ENCODE measurements at regions not wholly inside any gene's neighbourhood (a gene's known extent, or its start where the extent isn't known, plus 50 kb on each side); places are given as distances from the start of the nearest gene placed in this dataset.
"Not testable (repeated sequence)": the region's sequence is repeated elsewhere in the genome, so short reads cannot be mapped to it uniquely, and the experiment has no call there.

DNA sequence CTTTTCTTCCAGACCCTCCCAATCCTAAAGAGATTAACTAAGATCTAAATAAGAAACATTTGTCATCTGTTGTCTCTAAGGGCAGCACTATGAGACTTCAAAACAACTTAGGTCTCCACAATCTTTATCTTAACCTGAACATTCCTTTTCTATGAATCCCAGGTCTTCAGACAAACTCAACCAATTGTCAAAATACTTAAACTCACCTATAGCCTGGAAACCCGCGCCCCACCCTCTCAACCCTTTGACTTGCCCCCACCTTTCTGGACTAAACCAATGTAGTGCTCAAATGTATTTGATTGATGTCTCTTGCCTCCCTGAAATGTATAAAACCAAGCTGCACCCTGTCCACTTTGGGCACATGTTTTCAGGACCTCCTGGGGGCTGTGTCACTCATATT is 76.5 kb upstream of the DMRT1 start:
- Histone ChIP-seq H3K4me3 (no peak overlapping the region), H4K20me1 (replicated peaks; ENCODE audit: insufficient read depth) (no peaks in the 10 kb centered on the region), H3K27me3 (ENCODE audit: insufficient read depth) (no peaks in the 10 kb centered on the region), H3K9me2 (ENCODE audit: insufficient read depth) (no peaks in the 10 kb centered on the region), H3K4me1 (ENCODE audit: insufficient read depth) (peaks cover 8% of the 10 kb centered on the region; the same call in 1 of the 2 replicates), H3K79me2 (replicated peaks; ENCODE audit: insufficient read depth) (no peaks in the 10 kb centered on the region), H3F3A (replicated peaks; ENCODE audit: low read depth) (no peaks in the 10 kb centered on the region), H3K27ac (ENCODE audit: low read depth) (no peak overlapping the region), H2AFZ (no peak overlapping the region), H3K4me2 (no peak overlapping the region), H3K36me3 (ENCODE audit: insufficient read depth) (no peaks in the 10 kb centered on the region)
- no peak for TF ChIP-seq POLR2AphosphoS5 (IDR thresholded peaks at IDR 0.05; ENCODE audit: low read depth)
- TF ChIP-seq JUNB (IDR thresholded peaks at IDR 0.05; ENCODE audit: unreplicated experiment): no peak
- TF ChIP-seq, protein P1, sequence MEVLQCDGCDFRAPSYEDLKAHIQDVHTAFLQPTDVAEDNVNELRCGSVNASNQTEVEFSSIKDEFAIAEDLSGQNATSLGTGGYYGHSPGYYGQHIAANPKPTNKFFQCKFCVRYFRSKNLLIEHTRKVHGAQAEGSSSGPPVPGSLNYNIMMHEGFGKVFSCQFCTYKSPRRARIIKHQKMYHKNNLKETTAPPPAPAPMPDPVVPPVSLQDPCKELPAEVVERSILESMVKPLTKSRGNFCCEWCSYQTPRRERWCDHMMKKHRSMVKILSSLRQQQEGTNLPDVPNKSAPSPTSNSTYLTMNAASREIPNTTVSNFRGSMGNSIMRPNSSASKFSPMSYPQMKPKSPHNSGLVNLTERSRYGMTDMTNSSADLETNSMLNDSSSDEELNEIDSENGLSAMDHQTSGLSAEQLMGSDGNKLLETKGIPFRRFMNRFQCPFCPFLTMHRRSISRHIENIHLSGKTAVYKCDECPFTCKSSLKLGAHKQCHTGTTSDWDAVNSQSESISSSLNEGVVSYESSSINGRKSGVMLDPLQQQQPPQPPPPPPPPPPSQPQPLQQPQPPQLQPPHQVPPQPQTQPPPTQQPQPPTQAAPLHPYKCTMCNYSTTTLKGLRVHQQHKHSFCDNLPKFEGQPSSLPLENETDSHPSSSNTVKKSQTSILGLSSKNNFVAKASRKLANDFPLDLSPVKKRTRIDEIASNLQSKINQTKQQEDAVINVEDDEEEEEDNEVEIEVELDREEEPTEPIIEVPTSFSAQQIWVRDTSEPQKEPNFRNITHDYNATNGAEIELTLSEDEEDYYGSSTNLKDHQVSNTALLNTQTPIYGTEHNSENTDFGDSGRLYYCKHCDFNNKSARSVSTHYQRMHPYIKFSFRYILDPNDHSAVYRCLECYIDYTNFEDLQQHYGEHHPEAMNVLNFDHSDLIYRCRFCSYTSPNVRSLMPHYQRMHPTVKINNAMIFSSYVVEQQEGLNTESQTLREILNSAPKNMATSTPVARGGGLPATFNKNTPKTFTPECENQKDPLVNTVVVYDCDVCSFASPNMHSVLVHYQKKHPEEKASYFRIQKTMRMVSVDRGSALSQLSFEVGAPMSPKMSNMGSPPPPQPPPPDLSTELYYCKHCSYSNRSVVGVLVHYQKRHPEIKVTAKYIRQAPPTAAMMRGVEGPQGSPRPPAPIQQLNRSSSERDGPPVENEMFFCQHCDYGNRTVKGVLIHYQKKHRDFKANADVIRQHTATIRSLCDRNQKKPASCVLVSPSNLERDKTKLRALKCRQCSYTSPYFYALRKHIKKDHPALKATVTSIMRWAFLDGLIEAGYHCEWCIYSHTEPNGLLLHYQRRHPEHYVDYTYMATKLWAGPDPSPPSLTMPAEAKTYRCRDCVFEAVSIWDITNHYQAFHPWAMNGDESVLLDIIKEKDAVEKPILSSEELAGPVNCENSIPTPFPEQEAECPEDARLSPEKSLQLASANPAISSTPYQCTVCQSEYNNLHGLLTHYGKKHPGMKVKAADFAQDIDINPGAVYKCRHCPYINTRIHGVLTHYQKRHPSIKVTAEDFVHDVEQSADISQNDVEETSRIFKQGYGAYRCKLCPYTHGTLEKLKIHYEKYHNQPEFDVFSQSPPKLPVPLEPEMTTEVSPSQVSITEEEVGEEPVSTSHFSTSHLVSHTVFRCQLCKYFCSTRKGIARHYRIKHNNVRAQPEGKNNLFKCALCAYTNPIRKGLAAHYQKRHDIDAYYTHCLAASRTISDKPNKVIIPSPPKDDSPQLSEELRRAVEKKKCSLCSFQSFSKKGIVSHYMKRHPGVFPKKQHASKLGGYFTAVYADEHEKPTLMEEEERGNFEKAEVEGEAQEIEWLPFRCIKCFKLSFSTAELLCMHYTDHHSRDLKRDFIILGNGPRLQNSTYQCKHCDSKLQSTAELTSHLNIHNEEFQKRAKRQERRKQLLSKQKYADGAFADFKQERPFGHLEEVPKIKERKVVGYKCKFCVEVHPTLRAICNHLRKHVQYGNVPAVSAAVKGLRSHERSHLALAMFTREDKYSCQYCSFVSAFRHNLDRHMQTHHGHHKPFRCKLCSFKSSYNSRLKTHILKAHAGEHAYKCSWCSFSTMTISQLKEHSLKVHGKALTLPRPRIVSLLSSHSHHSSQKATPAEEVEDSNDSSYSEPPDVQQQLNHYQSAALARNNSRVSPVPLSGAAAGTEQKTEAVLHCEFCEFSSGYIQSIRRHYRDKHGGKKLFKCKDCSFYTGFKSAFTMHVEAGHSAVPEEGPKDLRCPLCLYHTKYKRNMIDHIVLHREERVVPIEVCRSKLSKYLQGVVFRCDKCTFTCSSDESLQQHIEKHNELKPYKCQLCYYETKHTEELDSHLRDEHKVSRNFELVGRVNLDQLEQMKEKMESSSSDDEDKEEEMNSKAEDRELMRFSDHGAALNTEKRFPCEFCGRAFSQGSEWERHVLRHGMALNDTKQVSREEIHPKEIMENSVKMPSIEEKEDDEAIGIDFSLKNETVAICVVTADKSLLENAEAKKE (CRISPR knock-in tag; IDR thresholded peaks at IDR 0.05): no peak
- no peak for TF ChIP-seq EZH2phosphoT487 (IDR thresholded peaks at IDR 0.05; ENCODE audit: unreplicated experiment)
- TF ChIP-seq NANOG (IDR thresholded peaks at IDR 0.05; ENCODE audit: borderline replicate concordance): no peak
- no peak for TF ChIP-seq ZNF114 (CRISPR knock-in tag; IDR thresholded peaks at IDR 0.05)
- TF ChIP-seq EZH2 (IDR thresholded peaks at IDR 0.05; ENCODE audit: low read depth, unreplicated experiment): no peak
- TF ChIP-seq, protein P2, sequence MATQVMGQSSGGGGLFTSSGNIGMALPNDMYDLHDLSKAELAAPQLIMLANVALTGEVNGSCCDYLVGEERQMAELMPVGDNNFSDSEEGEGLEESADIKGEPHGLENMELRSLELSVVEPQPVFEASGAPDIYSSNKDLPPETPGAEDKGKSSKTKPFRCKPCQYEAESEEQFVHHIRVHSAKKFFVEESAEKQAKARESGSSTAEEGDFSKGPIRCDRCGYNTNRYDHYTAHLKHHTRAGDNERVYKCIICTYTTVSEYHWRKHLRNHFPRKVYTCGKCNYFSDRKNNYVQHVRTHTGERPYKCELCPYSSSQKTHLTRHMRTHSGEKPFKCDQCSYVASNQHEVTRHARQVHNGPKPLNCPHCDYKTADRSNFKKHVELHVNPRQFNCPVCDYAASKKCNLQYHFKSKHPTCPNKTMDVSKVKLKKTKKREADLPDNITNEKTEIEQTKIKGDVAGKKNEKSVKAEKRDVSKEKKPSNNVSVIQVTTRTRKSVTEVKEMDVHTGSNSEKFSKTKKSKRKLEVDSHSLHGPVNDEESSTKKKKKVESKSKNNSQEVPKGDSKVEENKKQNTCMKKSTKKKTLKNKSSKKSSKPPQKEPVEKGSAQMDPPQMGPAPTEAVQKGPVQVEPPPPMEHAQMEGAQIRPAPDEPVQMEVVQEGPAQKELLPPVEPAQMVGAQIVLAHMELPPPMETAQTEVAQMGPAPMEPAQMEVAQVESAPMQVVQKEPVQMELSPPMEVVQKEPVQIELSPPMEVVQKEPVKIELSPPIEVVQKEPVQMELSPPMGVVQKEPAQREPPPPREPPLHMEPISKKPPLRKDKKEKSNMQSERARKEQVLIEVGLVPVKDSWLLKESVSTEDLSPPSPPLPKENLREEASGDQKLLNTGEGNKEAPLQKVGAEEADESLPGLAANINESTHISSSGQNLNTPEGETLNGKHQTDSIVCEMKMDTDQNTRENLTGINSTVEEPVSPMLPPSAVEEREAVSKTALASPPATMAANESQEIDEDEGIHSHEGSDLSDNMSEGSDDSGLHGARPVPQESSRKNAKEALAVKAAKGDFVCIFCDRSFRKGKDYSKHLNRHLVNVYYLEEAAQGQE (IDR thresholded peaks at IDR 0.05; ENCODE audit: unreplicated experiment): no peak
- TF ChIP-seq STAT1 (IDR thresholded peaks at IDR 0.05; ENCODE audit: unreplicated experiment): no peak
- H3K36me3 Mint-ChIP-seq (ENCODE audit: low read depth): peaks cover 3% of the 10 kb centered on the region; the same call in 1 of the 3 replicates
- no peak overlapping the region for H3K27ac Mint-ChIP-seq
- peaks cover 9% of the 10 kb centered on the region for H3K27me3 Mint-ChIP-seq (ENCODE audit: insufficient read depth, low read depth, poor library complexity)
- ATAC-seq (no peak), DNase-seq (ENCODE audit: low spot score) (no peak)
- H3K4me1 Mint-ChIP-seq: peaks cover 16% of the 10 kb centered on the region
- H3K4me3 Mint-ChIP-seq: no peak overlapping the region
- H3K9me3 Mint-ChIP-seq: peaks cover 16% of the 10 kb centered on the region; the same call in 2 of the 3 replicates

DNA sequence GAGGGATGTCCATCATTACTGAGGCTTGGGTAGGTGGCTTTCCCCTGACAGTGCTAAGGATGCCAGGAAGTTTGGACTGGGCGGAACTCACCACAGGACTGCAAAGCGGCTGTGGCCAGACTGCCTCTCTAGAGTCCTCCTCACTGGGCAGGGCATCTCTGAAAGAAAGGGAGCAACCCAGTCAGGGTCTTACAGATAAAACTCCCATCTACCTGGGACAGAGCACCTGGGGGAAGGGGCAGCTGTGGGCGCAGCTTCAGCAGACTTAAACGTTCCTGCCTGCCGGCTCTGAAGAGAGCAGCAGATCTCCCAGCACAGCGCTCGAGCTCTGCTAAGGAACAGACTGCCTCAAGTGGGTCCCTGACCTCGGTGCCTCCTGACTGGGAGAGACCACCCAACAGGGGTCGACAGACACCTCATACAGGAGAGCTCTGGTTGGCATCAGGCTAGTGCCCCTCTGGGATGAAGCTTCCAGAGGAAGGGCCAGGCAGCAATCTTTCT is 74.4 kb upstream of the DMRT1 start:
- not testable (repeated sequence) for H3K4me3 ChIP-seq; H3K36me3 ChIP-seq (ENCODE audit: insufficient read depth); H3K4me2 ChIP-seq; H3K27me3 Mint-ChIP-seq (ENCODE audit: insufficient read depth, low read depth, poor library complexity); H4K20me1 ChIP-seq (replicated peaks; ENCODE audit: insufficient read depth); H3K4me1 ChIP-seq (ENCODE audit: insufficient read depth); H3K79me2 ChIP-seq (replicated peaks; ENCODE audit: insufficient read depth); H3K4me3 Mint-ChIP-seq; H3K27ac Mint-ChIP-seq; H3K9me2 ChIP-seq (ENCODE audit: insufficient read depth); DNase-seq (ENCODE audit: low spot score); ATAC-seq; H3K36me3 Mint-ChIP-seq (ENCODE audit: low read depth); H2AFZ ChIP-seq; H3K27ac ChIP-seq (ENCODE audit: low read depth); H3F3A ChIP-seq (replicated peaks; ENCODE audit: low read depth); H3K27me3 ChIP-seq (ENCODE audit: insufficient read depth)
- H3K9me3 Mint-ChIP-seq: peaks cover 21% of the 10 kb centered on the region; the same call in 2 of the 3 replicates
- H3K4me1 Mint-ChIP-seq: peaks cover 16% of the 10 kb centered on the region

All from GM23338 (cell line).